ENCODE measurements at regions not wholly inside any gene's neighbourhood (a gene's known extent, or its start where the extent isn't known, plus 50 kb on each side); places are given as distances from the start of the nearest gene placed in this dataset.

- TF ChIP-seq CTCF (IDR thresholded peaks at IDR 0.05; ENCODE audit: insufficient read depth, low read depth, low read length, missing control alignments), result no peak
- no peak overlapping the region for H3K4me3 ChIP-seq (ENCODE audit: low read depth, low read length)
- DNase-seq (ENCODE audit: low read depth), result no peak
Measured at GRCh38 chr3:189446959-189447560, 184.1 kb upstream of the TP63 start.

GRCh38 chr3:189449084-189449483 is 182.1 kb upstream of the TP63 start:
- no peak overlapping the region for H3K4me3 ChIP-seq (ENCODE audit: low read depth, low read length)
- no peak for TF ChIP-seq CTCF (IDR thresholded peaks at IDR 0.05; ENCODE audit: insufficient read depth, low read depth, low read length, missing control alignments)
- no peak for DNase-seq (ENCODE audit: low read depth)

GRCh38 chr3:189455009-189455408 is 176.2 kb upstream of the TP63 start:
- DNase-seq (ENCODE audit: low read depth), result no peak
- TF ChIP-seq CTCF (IDR thresholded peaks at IDR 0.05; ENCODE audit: insufficient read depth, low read depth, low read length, missing control alignments), result no peak
- H3K4me3 ChIP-seq (ENCODE audit: low read depth, low read length), result no peak overlapping the region

GRCh38 chr3:189455641-189456417 is 175.4 kb upstream of the TP63 start:
- TF ChIP-seq CTCF (IDR thresholded peaks at IDR 0.05; ENCODE audit: insufficient read depth, low read depth, low read length, missing control alignments), result no peak

GRCh38 chr3:189457201-189457607 is 174.0 kb upstream of the TP63 start:
- H3K4me3 ChIP-seq (ENCODE audit: low read depth, low read length), result no peak overlapping the region
- no peak for TF ChIP-seq CTCF (IDR thresholded peaks at IDR 0.05; ENCODE audit: insufficient read depth, low read depth, low read length, missing control alignments)
- no peak for DNase-seq (ENCODE audit: low read depth)

More at GRCh38 chr3:189455641-189456417, 175.4 kb upstream of the TP63 start:
- no peak for DNase-seq (ENCODE audit: low read depth)
- H3K4me3 ChIP-seq (ENCODE audit: low read depth, low read length), result no peak overlapping the region

GRCh38 chr3:189457631-189458412 is 173.4 kb upstream of the TP63 start:
- H3K4me3 ChIP-seq (ENCODE audit: low read depth, low read length), result no peak overlapping the region
- no peak for TF ChIP-seq CTCF (IDR thresholded peaks at IDR 0.05; ENCODE audit: insufficient read depth, low read depth, low read length, missing control alignments)
- no peak for DNase-seq (ENCODE audit: low read depth)
